GM12892 (cell line): ENCODE measurements at regions not wholly inside any gene's neighbourhood (a gene's known extent, or its start where the extent isn't known, plus 50 kb on each side); places are given as distances from the start of the nearest gene placed in this dataset.

Experiments used
- POLR2A ChIP-seq: IDR thresholded peaks from 2 replicates; pipeline ENCODE4 v1.6.1; 2011; ENCODE audit warnings: low read depth, low read length, control low read depth
- POLR2AphosphoS5 ChIP-seq: IDR thresholded peaks from 2 replicates; pipeline ENCODE4 v1.6.1; 2011; ENCODE audit warnings: low read depth, low read length, control low read depth

DNA sequence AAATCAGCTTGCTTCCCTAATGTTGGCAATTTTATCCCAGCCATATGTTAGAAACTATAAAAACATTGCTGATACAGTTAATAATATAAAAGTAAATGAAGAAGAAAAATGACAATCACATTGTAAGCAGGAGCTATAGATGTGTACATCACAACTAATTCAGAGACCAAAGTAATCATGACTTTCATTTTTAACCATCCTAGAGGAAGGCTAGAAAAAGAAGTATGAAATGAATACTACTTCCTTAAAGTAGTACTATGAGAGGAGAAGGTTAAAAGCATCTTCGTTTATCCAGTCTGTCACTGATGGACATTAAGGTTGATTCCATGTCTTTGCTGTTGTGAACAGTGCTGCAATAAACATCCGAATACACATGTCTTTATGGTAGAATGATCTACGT is 135.5 kb downstream of the IRS2 start:
- no peak for TF ChIP-seq POLR2A
- no peak for TF ChIP-seq POLR2AphosphoS5
